ENCODE measurements at regions not wholly inside any gene's neighbourhood (a gene's known extent, or its start where the extent isn't known, plus 50 kb on each side); places are given as distances from the start of the nearest gene placed in this dataset.
A peak's percentile ranks its signal among the peaks of the same experiment; 100 is the strongest.

DNA sequence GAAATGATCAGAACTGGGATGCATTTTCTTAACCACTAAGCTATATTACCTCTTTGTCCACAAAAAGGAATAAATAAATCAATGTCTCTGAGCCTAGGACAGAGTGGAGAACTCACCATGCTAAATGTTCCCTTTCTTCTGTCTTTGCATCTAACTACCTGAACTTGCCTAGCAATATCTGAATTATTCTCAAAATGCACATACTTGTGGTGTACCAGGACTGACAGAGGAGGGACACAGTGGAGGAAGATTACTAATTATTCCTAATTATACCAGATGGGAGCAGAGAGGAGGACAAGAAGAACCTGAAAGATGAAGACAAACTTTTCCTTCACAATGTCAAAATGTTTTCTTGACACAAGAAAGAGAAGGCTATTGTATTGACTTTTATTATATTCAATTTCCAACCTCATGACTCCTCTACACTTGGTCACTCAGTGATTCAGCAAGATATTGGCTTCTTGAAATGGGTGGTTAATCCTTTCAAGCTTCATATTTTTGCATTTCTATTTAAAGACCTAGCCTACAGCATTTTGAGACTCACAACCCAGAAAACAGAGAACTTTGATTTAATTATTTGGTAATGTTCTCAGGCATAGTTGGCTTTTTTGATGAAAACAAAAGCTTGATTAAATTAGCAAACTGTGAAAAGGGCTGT lies 117.2 kb upstream of the LRFN5 start:
- H3K9ac ChIP-seq (ENCODE audit: insufficient read depth, low read depth, low read length): no peak overlapping the region
- no peak overlapping the region for H3K4me3 ChIP-seq (replicated peaks in 1 of 3; ENCODE audit: insufficient read depth in 1 of 3, low read depth in 2 of 3, low read length in 3 of 3)
- H3K9me3 ChIP-seq (ENCODE audit: low read length): peaks cover 78% of the 10 kb centered on the region
- TF ChIP-seq, protein P1, sequence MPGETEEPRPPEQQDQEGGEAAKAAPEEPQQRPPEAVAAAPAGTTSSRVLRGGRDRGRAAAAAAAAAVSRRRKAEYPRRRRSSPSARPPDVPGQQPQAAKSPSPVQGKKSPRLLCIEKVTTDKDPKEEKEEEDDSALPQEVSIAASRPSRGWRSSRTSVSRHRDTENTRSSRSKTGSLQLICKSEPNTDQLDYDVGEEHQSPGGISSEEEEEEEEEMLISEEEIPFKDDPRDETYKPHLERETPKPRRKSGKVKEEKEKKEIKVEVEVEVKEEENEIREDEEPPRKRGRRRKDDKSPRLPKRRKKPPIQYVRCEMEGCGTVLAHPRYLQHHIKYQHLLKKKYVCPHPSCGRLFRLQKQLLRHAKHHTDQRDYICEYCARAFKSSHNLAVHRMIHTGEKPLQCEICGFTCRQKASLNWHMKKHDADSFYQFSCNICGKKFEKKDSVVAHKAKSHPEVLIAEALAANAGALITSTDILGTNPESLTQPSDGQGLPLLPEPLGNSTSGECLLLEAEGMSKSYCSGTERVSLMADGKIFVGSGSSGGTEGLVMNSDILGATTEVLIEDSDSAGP (CRISPR knock-in tag; IDR thresholded peaks at IDR 0.05; ENCODE audit: borderline replicate concordance): no peak
- no peaks in the 10 kb centered on the region for H3K36me3 ChIP-seq (replicated peaks in 1 of 2; ENCODE audit: control insufficient read depth in 1 of 2, insufficient read depth in 2 of 2, low read length in 2 of 2)
- H4K20me1 ChIP-seq (ENCODE audit: insufficient read depth, low read length): no peaks in the 10 kb centered on the region
- no peak overlapping the region for H3K4me2 ChIP-seq (ENCODE audit: low read depth, low read length)
- no peak for DNase-seq (ENCODE audit: low spot score)
- no peak for FAIRE-seq
- no peaks in the 10 kb centered on the region for H3K27me3 ChIP-seq (ENCODE audit: control insufficient read depth in 1 of 2, insufficient read depth in 2 of 2, low read length in 2 of 2)
- in situ Hi-C loops (cut with HindIII; ENCODE audit: extremely low pct_ligation_motif_present, low pct_unique_long_range_greater_than_20kb): no loop called here
- H3K4me1 ChIP-seq (ENCODE audit: insufficient read depth, low read length): no peaks in the 10 kb centered on the region
- intact Hi-C loops (cut with micrococcal nuclease; ENCODE audit: unreplicated experiment): no loop called here
- ChIA-PET CTCF (ENCODE audit: low intra/inter-chr PET ratio, low total read pairs) (no interaction called here), POLR2A (no interaction called here)
- H3K79me2 ChIP-seq (ENCODE audit: insufficient read depth, low read length): no peaks in the 10 kb centered on the region
- no peak overlapping the region for H3K27ac ChIP-seq (ENCODE audit: extremely low read length, insufficient read depth, low read length)
- ATAC-seq: no peak
- no TSS peak for BruUV-seq (replicated peaks)
- H2AFZ ChIP-seq (ENCODE audit: low read length): no peak overlapping the region

GRCh38 chr14:41488401-41488800 lies 118.3 kb upstream of the LRFN5 start:
- WGBS (ENCODE audit: low lambda C conversion rate): 0% methylated on average over 1 of the region's 1 CpG
- Histone ChIP-seq H3K4me3 (replicated peaks in 1 of 3; ENCODE audit: insufficient read depth in 1 of 3, low read depth in 2 of 3, low read length in 3 of 3) (no peak overlapping the region), H4K20me1 (ENCODE audit: insufficient read depth, low read length) (no peaks in the 10 kb centered on the region), H3K4me2 (ENCODE audit: low read depth, low read length) (no peak overlapping the region), H3K4me1 (ENCODE audit: insufficient read depth, low read length) (no peaks in the 10 kb centered on the region), H3K9ac (ENCODE audit: insufficient read depth, low read depth, low read length) (no peak overlapping the region), H3K27me3 (ENCODE audit: control insufficient read depth in 1 of 2, insufficient read depth in 2 of 2, low read length in 2 of 2) (no peaks in the 10 kb centered on the region), H3K79me2 (ENCODE audit: insufficient read depth, low read length) (no peaks in the 10 kb centered on the region), H3K36me3 (replicated peaks in 1 of 2; ENCODE audit: control insufficient read depth in 1 of 2, insufficient read depth in 2 of 2, low read length in 2 of 2) (no peaks in the 10 kb centered on the region), H3K9me3 (ENCODE audit: low read length) (peaks cover 77% of the 10 kb centered on the region), H3K27ac (ENCODE audit: extremely low read length, insufficient read depth, low read length) (no peak overlapping the region), H2AFZ (ENCODE audit: low read length) (no peak overlapping the region)
- FAIRE-seq (no peak), DNase-seq (ENCODE audit: low spot score) (no peak), ATAC-seq (no peak)
- ChIA-PET POLR2A (no interaction called here), CTCF (ENCODE audit: low intra/inter-chr PET ratio, low total read pairs) (no interaction called here)
- BruUV-seq (replicated peaks): no TSS peak
- TF ChIP-seq GLI4 (CRISPR knock-in tag; IDR thresholded peaks at IDR 0.05; ENCODE audit: borderline replicate concordance): no peak
- no peak for TF ChIP-seq ZNF839 (CRISPR knock-in tag; IDR thresholded peaks at IDR 0.05; ENCODE audit: borderline replicate concordance)
- peak; percentile 51 for TF ChIP-seq MAFF (IDR thresholded peaks at IDR 0.05; ENCODE audit: low read depth, low read length)
- peak; percentile 70 to 72 for TF ChIP-seq MAFK (conservative IDR thresholded peaks at IDR 0.05 in 1 of 2, IDR thresholded peaks at IDR 0.05 in 1 of 2; ENCODE audit: low read length in 2 of 2)
- in situ Hi-C loops (cut with HindIII; ENCODE audit: extremely low pct_ligation_motif_present, low pct_unique_long_range_greater_than_20kb): no loop called here
- intact Hi-C loops (cut with micrococcal nuclease; ENCODE audit: unreplicated experiment): no loop called here

Data from HepG2 (cell line).